ENCODE measurements at regions not wholly inside any gene's neighbourhood (a gene's known extent, or its start where the extent isn't known, plus 50 kb on each side); places are given as distances from the start of the nearest gene placed in this dataset.

GRCh38 chr10:113402602-113403001 is 150.3 kb upstream of the HABP2 start:
- TF ChIP-seq CTCF (IDR thresholded peaks at IDR 0.05) = no peak
- TF ChIP-seq POLR2A (IDR thresholded peaks at IDR 0.05) = no peak

Data from body of pancreas (tissue), 4 donors.